Sciatic nerve (tissue), 2 donors: ENCODE measurements at regions not wholly inside any gene's neighbourhood (a gene's known extent, or its start where the extent isn't known, plus 50 kb on each side); places are given as distances from the start of the nearest gene placed in this dataset.

Source experiments
- ATAC-seq: fragments of 200-7000 bp; cut with Tn5 transposase; one replicate; pipeline ENCODE4 v1.9.1; 2020; ENCODE audit warnings: mild to moderate bottlenecking, moderate library complexity
- DNase-seq: peaks from one replicate; pipeline ENCODE4 v3.0.0-alpha.2; 2020; ENCODE audit warnings: low spot score
- intact Hi-C: fragments of 100-400 bp; cut with DNase I; formaldehyde crosslinking; loops from one replicate; pipeline ENCODE4 v1.14.2; 2022
- donor health status: DM: no; HTN: no; CAD: no.
- donor health status: DM: no; HTN: no; CAD: no.

DNA sequence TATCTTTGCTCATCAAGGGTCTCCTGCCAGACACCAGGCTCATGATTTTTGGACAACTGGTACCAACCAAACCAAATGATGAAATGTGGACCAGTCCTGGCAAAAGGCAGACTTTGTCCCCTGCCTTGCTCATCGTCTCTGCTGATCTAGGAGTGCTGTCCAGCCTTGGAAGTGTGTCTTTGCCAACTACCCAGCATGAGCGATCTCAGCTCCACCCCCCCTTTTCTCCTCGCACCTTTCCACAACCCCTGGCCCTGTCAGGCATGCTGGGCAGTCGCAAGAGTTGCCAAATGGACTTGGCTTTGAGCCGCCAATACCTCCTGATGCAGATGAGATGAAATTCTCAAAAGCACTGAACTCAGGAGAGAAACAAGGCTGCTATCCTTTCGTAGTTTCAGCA lies 174.3 kb downstream of the KCNA5 start:
- ATAC-seq (no peak), DNase-seq (no peak)
- intact Hi-C loops = no loop called here

DNA sequence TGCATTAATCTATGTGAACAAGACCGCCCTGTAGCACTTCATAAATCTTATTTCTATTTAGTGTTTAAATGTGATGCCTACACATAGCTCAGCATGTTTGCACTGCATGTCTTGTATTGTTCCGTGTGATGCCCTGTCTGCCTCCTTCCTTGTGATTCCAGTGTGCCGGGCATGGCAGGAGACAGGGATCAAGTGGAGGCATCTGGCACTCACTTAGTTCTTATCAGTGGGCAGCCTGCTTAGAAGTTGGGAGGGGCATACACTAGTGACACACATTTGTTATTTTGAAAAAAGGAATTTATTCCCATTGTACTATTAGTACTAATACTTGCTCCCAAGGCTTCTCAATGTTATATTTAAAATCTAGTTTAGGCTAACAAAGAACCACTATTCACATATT lies 176.4 kb downstream of the KCNA5 start:
- ATAC-seq = no peak
- intact Hi-C loops = no loop called here
- no peak for DNase-seq

DNA sequence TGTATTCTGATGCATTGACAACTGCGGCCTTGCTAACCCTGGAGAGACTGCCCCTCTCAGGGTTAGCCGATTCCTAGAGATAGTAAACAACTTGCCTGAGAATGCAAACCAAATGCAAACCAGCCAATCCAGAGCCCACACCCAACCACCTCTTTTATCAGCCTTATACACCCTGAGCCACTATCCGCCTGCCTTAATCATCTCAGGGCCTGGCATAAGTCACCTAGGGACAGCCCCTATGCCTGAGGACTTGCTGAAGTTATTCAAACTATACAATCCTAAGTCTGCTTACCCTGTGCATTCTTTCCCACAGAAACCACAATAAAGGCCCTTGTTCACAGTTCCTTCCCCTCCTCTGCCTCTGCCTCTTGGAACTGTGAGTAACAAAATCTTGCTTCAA lies 177.2 kb downstream of the KCNA5 start:
- peak; percentile 17 for ATAC-seq
- intact Hi-C loops = no loop called here
- no peak for DNase-seq

GRCh38 chr12:5222011-5222461 lies 178.4 kb downstream of the KCNA5 start:
- intact Hi-C loops = no loop called here
- ATAC-seq (no peak), DNase-seq (no peak)

DNA sequence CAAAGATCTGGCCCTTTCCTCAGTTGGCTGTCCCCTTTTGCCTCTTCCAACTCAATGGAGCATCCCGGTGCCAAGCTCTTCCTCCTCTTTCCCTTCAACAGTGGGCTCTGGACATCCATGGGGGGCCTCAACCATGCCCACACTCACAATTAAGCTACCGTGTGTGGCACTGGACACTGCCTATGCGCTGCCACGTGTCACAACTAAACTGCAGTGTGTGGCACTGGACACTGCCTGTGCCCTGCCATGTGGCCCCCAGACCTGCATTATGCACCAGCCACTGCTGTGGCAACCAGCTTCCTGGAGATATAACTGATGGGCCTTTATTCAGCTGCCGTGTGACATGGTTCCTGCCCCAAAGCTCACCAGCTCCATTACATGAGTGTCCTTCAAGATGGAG lies 179.1 kb downstream of the KCNA5 start:
- no peak for DNase-seq
- intact Hi-C loops = no loop called here
- no peak for ATAC-seq

DNA sequence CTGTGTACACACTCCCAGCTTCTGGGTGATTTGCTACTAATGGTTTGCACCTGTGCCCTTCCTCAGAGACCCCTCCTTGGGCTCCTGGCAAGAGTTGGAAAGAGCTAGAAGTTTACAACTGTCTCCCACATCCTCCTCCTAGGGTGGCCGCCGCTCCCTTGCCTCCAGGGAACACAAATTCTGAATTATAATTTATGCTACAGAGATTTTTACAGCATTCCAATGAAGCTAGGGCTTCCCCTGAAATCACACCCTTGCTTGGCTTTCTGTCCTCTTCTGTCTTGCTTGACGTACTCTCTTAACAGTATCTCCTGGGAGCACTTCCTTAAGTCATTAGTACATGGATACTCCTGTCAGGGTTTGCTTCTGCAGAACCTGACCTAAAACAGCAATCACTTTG lies 180.2 kb downstream of the KCNA5 start:
- ATAC-seq (no peak), DNase-seq (no peak)
- intact Hi-C loops = no loop called here

DNA sequence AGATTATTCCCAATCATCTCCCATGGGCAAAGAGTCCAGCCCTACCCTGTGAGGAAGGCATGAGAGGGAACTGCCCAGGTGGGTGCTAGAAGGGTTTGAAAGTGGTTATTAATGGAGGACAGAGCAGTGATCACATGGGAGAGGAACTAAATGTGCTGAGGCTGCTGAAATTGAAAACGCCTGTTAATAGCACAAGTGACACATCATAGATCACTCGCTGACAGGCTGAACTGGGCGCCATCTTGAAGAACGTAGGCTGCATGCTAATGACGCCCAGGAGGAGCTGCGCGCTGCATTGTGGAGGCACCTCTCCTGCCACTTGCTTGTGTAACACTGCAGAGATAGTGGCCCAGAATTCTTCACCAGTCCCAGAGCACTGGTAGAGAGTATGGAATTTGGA lies 182.9 kb downstream of the KCNA5 start:
- ATAC-seq = no peak
- no peak for DNase-seq
- intact Hi-C loops = no loop called here

DNA sequence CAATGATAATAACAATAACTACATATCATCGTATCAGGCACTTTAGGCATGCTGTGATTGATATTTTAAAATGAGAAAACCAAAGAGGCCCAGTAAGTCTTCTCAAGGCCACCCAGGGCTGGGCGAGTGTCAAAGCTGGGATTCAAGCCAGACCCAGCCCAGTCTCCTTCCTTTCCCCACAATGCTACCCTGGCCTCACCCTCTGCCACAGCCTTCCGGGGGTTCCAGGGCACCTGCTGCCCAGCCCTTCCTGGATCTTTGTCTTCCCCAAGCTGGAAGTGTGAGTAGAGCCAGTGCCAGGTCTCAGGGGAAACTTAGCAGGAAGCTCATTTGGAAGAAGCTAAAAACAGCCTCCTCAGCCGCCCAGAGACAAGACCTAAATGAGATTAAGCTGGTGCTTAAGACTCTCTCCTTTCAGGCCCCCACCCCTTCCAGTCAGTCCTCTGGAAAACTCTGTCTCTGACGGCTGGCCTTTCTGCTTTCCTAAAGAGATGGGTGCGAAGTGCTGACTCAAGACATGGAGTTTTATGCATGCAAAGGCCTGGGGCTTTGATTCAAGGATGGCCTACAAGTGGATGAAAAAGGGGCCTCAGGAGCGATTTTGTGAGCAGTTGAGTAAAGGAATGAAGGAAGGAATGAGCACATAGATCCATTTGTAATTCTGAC lies 184.2 kb downstream of the KCNA5 start:
- intact Hi-C loops = no loop called here
- no peak for DNase-seq
- no peak for ATAC-seq

DNA sequence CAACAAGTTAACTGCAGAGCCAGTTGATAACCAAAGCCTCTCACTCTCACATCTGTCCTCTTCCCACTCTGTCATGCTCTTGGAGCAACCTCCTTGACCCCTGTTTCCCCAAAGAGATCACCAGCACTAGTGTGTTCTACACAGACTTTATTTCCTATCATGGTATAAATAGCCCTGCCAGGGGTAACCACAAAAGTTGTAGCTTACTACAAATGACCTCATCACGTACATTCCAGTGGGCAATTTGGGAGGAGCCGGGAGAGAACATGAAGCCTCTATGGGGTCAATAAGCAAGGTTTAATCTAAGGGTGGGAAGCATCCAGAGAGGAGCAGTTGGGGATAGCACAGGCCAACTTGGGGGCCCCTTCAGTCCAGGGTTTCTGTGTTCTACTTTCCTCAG lies 186.5 kb downstream of the KCNA5 start:
- ATAC-seq (no peak), DNase-seq (no peak)
- intact Hi-C loops = no loop called here

DNA sequence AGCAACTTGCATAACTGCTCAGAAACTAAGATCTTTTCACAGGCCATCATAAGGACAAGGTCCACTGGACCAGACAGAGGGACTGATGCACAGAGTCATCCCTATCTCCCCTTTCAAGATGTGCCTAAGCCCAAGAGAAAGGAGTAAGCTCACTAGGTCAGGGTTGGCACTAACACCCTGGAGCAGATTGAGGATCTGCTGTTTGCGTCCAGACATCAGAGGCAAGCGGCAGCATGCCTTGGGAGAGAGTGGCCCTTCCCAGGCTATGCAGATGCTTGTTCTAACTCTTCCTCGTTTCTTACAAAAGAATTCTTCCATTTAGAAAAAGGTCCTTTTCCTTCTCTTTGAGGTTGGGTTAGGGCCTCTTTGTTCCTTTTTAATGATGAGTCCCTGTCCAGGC lies 187.2 kb downstream of the KCNA5 start:
- no peak for ATAC-seq
- DNase-seq = no peak
- intact Hi-C loops = no loop called here

GRCh38 chr12:5232291-5232690 lies 188.6 kb downstream of the KCNA5 start:
- ATAC-seq = no peak
- DNase-seq = no peak
- intact Hi-C loops = no loop called here

DNA sequence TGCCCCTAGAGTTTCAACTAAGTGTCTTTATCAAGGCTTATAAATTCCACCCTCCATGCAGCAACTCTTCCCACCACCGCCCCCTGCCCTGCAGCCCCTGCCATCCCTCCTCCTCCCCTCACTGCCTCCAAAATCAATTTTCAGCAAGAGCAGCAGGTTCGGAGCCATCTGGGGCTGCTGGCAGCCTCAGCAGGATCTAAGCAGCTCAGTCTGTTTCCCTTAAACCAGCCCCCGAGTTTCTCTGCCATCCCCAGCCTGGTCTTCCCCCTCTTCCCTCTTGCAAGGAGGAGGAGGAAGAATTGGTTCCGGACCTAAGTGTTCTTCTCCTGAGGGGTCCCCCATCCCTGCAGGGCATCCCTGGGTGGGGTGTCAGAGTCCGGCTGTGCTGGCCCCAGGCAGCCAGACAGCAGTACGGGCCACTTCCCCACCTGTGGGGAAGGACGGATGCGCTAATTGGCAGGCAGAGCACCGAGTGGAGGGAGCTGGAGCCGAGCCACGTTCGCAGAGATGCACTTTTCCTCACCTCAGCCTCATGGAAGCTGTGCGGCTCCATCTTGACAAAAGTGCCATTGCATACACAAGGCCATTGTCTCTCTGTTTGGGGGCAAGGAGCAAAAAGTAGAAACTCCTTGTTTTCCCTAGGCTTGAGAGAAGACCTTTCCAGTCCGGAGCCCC lies 189.3 kb downstream of the KCNA5 start:
- intact Hi-C loops = no loop called here
- DNase-seq (no peak), ATAC-seq (no peak)

DNA sequence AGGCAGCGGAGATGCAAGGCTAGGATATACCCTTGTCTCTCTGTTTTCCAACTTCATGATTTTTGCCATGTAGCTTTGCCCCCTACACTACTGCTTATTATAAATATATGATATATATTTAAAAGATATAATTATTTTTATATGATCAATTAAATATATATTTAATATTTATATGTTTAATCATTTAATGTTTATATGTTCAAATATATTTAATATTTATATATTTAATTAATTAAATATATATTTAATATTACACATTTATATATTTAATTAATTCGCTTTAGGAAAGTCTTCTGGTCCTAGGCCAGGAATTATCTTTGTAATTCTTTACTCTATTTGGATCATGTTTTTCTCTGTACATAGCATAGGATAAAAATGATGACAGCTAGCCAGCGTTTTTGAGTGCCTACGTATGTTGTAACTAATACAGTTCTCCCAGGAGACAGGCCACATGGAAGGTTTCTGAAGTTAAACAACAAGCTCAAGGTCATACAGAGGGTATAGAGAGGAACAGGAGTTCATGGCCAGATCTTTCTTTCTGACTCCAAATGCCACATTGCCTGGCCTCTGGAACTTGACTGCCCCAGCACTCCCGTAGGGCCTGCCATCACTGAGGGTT lies 192.5 kb downstream of the KCNA5 start:
- no peak for DNase-seq
- no peak for ATAC-seq
- intact Hi-C loops = no loop called here

DNA sequence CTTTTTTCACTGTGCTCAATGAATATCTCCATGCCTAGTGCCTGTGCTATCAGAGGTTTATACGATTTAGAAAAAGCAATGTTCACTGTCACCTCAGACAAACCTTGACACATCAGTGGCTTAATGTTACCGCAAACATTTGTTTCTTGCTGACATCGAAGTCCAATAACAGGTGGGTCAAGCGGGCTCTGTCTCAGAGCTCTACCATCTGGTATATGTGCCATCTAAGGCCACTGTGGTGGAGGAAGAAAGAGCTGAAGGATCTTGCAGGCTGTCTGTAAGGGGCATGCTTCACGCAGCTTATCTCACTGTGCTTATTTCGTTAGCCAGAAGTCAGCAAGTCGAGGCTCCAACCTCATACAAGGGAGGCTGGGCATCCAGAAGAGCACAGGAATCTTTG lies 189.5 kb upstream of the NTF3 start:
- DNase-seq = no peak
- ATAC-seq = no peak
- intact Hi-C loops = no loop called here

DNA sequence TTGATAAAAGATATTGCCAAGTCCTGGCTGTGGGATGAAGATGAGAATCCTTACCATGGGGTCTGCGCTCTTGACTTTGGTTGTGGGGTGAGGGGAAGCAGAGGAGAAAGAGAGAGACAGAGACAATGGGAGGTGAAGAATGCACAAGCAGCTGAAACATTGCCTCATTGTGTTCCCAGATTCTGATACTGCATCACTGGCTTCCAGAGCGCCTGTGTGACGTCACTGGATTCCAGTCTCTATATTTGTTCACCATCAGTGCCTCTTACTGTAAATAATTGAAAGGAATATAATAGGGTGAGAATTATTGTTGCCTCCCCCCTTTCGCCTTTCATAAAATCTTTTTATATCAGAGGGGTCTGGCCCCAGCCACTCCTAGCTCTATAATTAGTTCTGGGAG lies 188.9 kb upstream of the NTF3 start:
- DNase-seq = no peak
- intact Hi-C loops = no loop called here
- no peak for ATAC-seq

- DNase-seq (no peak), ATAC-seq (no peak)
- intact Hi-C loops = no loop called here
Measured at GRCh38 chr12:5244513-5244972, 187.4 kb upstream of the NTF3 start.

GRCh38 chr12:5246196-5246595 lies 185.7 kb upstream of the NTF3 start:
- intact Hi-C loops = no loop called here

DNA sequence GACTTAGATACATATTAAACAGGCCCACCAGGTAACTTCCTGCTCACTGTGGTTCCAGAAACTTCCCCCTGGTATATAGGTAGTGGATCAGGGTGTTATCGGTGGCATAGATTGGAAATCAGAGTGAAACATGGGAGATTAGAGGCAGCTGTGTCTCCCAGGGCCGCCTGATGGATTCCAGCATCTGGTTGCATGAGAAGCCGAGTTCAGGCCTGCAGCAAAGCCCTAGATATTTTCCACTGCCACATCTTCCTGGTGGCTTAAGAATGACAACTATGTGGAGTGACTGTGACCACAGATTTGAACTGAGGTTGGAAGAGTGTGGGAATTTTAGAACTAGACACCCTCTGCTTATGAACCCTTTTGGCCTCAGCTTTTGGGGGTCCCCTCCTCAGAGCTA lies 184.8 kb upstream of the NTF3 start:
- intact Hi-C loops = no loop called here
- DNase-seq (no peak), ATAC-seq (no peak)

More at GRCh38 chr12:5246196-5246595, 185.7 kb upstream of the NTF3 start:
- no peak for ATAC-seq
- DNase-seq = no peak

- ATAC-seq (no peak), DNase-seq (no peak)
- intact Hi-C loops = no loop called here
Measured at GRCh38 chr12:5248230-5248629, 183.7 kb upstream of the NTF3 start.

GRCh38 chr12:5248999-5249526 lies 182.8 kb upstream of the NTF3 start:
- DNase-seq = no peak
- no peak for ATAC-seq
- intact Hi-C loops = no loop called here
